Astrocyte of the cerebellum (primary cell): ENCODE measurements at regions not wholly inside any gene's neighbourhood (a gene's known extent, or its start where the extent isn't known, plus 50 kb on each side); places are given as distances from the start of the nearest gene placed in this dataset.

ENCODE experiments used
- DNase-seq: peaks from one replicate; pipeline ENCODE4 v3.0.0-alpha.2; 2011; ENCODE audit warnings: low read depth
- H3K4me3 ChIP-seq: 2 replicates; pipeline ENCODE4 v1.5.1; 2011; ENCODE audit warnings: mild to moderate bottlenecking, low read depth, low read length, moderate library complexity
- CTCF ChIP-seq: IDR thresholded peaks from 2 replicates; pipeline ENCODE4 v1.5.1; 2012; ENCODE audit warnings: low read length, low read depth, moderate library complexity, mild to moderate bottlenecking; ENCODE audit errors: missing control alignments
- in situ Hi-C: cut with HindIII; loops from 2 replicates; pipeline ENCODE4 v1.10.0; 2017; ENCODE audit warnings: low sequenced_read_pairs

- H3K4me3 ChIP-seq: no peak overlapping the region
- TF ChIP-seq CTCF: no peak
- DNase-seq: no peak
- in situ Hi-C loops: loop anchor here (5.0 to 25.0 kb wide), 2 partner anchors 51 to 99 kb away; no protein-coding TSS in a partner anchor
These were observed 137.6 kb upstream of the SPACA7 start for GRCh38 chr13:112238436-112238995.

- no peak for TF ChIP-seq CTCF
- no peak overlapping the region for H3K4me3 ChIP-seq
- in situ Hi-C loops: loop anchor here (5.0 to 25.0 kb wide), 2 partner anchors 83 to 97 kb away; no protein-coding TSS in a partner anchor
- DNase-seq: no peak
These were observed 136.1 kb upstream of the SPACA7 start for GRCh38 chr13:112240076-112240475.

- no peak for DNase-seq
- in situ Hi-C loops: loop anchor here (5.0 to 25.0 kb wide), 2 partner anchors 84 to 96 kb away; no protein-coding TSS in a partner anchor
- TF ChIP-seq CTCF: no peak
These were observed 134.9 kb upstream of the SPACA7 start for GRCh38 chr13:112241288-112241687.

GRCh38 chr13:112242777-112243176 is 133.4 kb upstream of the SPACA7 start:
- H3K4me3 ChIP-seq: no peak overlapping the region
- no peak for DNase-seq
- TF ChIP-seq CTCF: no peak
- in situ Hi-C loops: loop anchor here (5.0 to 25.0 kb wide), 2 partner anchors 85 to 95 kb away; no protein-coding TSS in a partner anchor

More at GRCh38 chr13:112241288-112241687, 134.9 kb upstream of the SPACA7 start:
- no peak overlapping the region for H3K4me3 ChIP-seq

- TF ChIP-seq CTCF: no peak
- H3K4me3 ChIP-seq: no peak overlapping the region
These were observed 132.1 kb upstream of the SPACA7 start for GRCh38 chr13:112244061-112244460.

GRCh38 chr13:112244495-112245177 is 131.5 kb upstream of the SPACA7 start:
- no peak for TF ChIP-seq CTCF
- no peak overlapping the region for H3K4me3 ChIP-seq
- no peak for DNase-seq
- in situ Hi-C loops: loop anchor here (5.0 to 25.0 kb wide), 2 partner anchors 87 to 93 kb away; no protein-coding TSS in a partner anchor

More at GRCh38 chr13:112244061-112244460, 132.1 kb upstream of the SPACA7 start:
- in situ Hi-C loops: loop anchor here (5.0 to 25.0 kb wide), 2 partner anchors 87 to 93 kb away; no protein-coding TSS in a partner anchor
- DNase-seq: no peak
